Activated T-helper 1 cell treated with anti-CD3 and anti-CD28 coated beads, Interleukin-2, amount 50 U/mL, for 16 hours (primary cell): ENCODE measurements at regions not wholly inside any gene's neighbourhood (a gene's known extent, or its start where the extent isn't known, plus 50 kb on each side); places are given as distances from the start of the nearest gene placed in this dataset.

ENCODE experiments used
- DNase-seq, 2 donors: peaks; one replicate each; pipeline ENCODE4 v3.0.0-alpha.2; 2020; ENCODE audit warnings: low read depth in 1 of 2, low spot score in 1 of 2

DNA sequence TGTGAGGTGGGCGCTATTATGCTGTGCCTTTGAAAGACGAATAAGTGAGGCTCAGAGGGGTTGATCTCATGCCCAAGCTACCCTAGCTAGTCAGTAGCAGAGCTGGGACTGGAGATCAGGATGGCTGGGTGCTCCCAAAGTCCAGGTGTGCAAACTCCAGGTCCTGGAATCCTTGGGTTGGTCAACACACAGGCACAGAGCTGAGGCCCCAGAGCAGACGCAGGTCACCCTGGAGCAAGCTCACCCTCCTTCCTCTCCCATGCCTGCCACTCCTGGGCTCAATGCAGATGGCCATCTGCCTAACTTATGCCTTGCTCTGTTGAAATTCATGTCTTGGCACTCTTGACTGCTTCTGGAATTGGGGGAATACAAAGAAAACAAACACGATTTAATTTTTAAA lies 587.2 kb downstream of the PTPRU start:
- DNase-seq: no peak

- DNase-seq: no peak
These were observed 585.3 kb downstream of the PTPRU start for GRCh38 chr1:29821605-29822004.

DNA sequence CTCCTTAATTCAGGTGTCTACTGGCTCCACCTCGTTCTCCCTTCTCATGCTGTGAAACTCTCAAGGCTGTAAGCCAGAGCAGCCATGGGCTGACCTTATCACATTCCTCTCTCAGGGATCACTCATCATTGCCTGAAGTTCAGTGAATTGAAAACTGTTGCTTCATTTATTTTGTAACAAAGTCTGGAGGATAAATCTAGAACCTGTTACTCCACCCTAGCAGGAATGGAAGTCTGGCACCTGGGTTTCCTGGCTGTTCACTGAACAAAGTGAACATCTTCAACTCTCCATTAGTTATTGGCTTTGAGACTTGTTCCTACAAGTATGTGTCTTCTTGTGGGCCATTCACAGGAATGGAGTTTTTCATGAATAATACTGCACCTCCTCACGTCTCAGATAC lies 584.1 kb downstream of the PTPRU start:
- DNase-seq: no peak

DNA sequence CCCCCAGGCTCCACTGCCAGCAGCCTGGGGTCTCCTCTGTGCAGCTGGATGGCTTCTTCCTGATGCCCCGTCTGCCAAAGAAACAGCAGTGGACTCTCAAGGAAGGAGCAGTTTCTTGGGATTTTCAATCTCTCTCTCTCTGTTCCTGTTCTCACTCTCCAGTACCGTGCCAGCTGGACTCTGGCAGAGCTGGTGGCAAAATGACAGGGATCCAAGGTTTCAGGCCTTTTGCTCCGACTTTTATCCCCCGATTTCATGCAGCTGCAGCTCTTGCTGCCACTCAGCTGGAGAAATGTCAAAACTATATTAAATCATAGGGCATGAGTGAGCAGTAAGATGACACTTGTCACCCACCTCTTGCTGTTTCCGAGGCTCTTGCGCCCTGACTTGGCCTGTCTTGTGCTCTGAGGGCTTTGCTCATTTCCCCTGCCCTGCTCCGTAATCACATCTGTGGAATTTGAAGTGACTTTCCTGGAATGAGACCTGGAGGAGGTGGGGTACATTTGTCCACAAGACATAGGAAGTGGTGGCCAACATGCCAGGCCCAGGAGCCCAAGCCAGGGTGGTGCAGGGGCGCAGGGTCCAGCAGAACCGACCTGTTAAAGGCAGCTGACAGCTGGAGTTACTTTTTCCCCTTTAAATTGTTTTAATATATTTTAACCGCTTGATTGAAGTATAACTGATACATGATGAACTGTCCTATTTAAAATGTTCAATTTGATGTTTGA lies 576.2 kb downstream of the PTPRU start:
- DNase-seq: no peak

DNA sequence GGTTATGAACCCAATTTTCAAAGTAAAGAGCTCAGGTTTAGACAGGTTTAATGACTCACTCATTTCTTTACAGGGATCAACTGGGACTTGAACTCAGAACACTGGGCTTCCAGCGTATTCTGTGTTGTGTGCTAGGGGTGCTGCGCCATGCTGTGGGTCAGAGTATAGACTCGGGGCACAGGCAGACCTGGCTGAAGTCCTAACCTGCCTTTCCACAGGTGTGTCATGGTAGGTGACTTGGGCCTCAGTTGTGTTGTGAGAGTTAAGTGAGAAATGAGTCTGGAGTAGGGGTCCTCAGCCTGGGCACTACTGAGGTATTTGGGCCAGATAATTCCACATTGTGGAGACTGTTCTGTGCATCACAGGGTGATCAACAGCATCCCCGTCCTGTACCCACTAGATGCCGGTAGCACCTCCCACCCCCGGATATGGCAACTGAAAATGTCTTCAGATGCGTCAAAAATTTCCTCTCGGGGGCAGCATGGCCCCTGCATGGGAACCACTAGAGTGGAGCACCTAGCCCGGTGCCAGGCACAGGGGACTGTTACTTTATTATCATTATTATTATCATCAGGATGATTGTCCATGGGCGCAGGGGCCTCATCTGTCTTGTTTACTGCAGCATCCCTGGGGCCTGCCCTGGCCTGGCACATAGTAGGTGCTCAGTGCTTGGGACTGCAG lies 575.5 kb downstream of the PTPRU start:
- DNase-seq: no peak

GRCh38 chr1:29811247-29811646 lies 574.9 kb downstream of the PTPRU start:
- no peak for DNase-seq

- no peak for DNase-seq
These were observed 574.1 kb downstream of the PTPRU start for GRCh38 chr1:29810121-29811120.

- no peak for DNase-seq
These were observed 573.3 kb downstream of the PTPRU start for GRCh38 chr1:29809446-29810120.

GRCh38 chr1:29808141-29808995 lies 572.0 kb downstream of the PTPRU start:
- no peak for DNase-seq

DNA sequence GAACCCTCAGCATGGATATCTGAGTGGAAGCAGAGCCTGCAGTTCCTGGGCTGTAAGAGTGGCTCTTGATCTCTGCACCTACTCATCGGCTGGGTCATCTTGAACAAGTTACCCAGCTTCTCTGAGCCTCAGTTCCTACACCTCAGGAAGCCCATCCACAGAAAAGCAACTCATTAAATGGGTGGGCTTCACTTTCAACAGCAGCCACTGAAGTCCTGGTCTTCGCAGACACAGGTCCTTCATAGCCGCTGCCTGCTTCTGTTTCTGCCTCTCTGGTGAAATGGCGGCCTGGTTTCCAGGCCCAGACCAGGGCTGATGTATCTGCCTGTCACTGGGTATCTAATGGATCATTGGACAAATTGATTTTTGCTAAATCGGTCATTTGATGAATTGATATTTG lies 571.4 kb downstream of the PTPRU start:
- no peak for DNase-seq

- DNase-seq: no peak
These were observed 570.5 kb downstream of the PTPRU start for GRCh38 chr1:29806646-29807319.

DNA sequence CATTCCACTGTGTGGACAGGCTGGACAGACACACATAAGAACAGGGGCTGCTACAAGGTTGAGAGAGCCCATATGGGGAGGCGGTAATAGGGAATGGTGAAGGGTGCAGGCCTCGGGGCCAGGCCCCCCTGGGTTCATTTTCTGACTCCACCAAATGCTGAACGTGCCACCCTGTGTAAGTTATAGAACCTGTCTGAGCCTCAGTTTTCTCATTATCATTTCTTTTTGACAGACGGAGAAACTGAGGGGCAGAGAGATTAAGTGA lies 569.5 kb downstream of the PTPRU start:
- DNase-seq: no peak

DNA sequence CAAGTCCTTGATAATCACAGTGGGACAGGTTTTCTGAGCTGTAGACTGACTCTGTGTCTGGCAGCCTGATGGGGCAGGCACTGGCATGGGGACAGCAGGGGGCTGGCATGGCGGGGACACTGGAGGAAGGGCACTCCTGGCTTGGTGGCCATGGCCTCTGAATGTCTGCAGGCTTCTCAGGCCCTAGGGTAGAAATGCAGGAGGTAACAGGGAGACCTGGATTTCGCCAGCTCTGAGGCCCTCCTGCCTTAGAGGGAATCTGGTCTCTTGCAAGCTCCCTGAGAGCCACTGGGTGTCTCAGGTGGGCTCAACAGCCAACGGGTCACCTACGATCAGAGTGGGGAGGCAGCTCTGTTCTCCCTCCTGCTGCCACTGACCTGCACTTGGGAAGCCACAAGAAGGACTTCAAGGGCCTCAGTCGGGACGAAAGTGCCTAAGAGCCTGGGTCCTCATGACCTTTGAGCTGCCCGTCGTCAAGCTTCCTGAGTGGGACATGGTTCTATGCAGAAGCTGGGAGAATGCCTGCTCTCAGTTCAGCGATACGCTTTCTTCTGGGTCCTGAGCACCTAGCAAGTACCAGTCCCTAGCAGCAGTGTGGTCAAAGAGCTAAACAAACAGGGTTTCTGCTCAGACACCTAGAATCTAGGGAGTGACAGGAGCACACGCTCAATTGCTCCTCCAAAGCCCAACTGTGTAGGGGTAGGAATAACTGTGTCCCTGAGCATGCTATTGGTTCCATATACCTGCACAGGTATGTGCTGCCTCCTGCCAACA lies 569.0 kb downstream of the PTPRU start:
- DNase-seq: no peak

DNA sequence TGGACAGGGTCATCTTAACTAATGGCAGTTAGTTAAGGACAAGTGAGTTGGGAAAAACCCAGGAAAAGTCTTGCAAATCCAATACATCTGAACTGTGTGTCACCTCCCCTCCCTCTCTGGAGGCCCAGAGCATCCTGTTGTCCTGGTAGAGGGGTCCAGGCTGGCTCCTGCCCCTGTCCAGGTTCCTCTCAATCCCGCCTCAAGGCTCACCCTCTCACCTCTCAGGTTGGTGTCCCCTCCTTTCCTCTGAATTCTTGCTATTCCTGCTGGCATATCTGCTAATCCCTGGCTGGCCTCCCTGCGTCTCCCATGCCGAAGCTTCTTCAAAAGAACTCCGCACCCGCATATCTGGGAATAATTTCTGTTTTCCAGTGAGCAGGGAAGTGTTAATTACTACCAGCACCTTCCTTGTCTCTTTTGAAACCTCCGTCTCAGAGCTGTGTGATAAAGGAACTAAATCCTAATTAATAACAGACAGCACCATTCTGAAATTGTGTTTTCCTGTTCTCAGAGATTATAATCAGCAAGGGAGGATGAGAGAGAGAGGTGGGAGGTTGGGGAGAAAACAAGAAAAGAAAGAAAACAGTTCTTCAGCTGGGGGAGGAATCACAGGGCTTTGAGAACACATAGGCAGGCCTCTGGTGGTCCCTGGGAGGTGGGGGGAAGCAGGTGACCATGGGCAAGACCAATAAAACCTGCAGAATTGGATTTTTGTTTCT lies 568.0 kb downstream of the PTPRU start:
- no peak for DNase-seq

DNA sequence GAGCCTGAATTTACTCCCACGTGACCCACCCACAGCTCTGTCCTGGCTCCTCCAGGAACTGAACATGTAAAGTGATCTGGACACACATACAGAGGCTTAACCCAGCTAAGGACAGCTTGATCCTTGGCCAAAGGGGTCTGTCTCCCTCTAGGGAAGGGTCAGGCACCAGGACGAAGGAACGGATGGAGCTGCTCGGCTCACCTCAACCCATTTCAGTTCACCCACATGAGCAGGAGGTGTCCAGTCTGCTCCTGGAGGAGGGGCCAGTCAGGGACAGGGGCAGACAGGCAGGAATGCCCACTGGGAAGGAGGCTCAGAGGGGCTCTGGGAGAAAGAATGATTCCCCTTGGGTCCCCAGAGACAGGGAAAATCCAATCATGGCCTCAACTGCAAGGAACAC lies 567.2 kb downstream of the PTPRU start:
- DNase-seq: no peak

DNA sequence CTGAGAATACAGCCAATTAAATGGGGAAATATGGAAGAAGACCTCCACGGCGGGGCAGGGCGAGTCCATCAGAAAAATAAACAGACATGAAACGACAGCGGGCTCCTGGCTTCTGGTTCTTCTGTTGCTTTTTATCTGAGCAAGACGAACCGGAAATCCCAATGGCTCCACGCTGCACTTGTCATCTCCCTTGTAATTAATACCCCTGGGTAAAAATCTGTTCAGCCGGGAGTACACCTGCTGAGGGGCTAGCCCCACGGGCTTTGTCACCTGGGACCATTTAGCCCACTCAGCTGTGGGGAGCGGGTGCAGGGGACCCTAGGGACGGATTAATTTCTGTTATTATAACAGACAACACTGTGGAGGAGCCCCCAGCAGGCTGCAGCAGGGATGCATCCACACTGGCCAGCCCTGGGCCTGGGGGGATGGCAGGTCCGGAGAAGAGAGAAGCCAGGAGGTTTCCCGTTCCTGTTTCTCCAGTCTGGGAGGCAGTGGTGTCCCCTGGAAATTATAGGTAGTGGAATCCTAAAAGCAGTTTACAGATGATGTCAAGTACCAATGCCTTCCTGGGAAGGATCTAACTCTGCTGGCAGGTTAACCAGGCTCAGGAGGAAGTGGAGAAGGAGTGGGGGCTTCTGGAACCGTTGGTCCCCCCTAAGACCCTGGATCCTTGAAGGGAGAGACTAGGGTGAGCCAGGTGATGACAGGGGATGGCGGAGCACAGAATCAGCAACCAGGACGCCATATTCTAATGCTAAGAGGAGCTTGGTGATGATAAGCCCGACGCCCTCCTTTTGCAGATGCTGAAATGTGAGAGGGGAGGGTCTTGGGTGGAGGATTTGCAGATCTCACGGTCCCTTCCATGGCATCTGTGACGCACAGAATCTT lies 566.1 kb downstream of the PTPRU start:
- no peak for DNase-seq

DNA sequence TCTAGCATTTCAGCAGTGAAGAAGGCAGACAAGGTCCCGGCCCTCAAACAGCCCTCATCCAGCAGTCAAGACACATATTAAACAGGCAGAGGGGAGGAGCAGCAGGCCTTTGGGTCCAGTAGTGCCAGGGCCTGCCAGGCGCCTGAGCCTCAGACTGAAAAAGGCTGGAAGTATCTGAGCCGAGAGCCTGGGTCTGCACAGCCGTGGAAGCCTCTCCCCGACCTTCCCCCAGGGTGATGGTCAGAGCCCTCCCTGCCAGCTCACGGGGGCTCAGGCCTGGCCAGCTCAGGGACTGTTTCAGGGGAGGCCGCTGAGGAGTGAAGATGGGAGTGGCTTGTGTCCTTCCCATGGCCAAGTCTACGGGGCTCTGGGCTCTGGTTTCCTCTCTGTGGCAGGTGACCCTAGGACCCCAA lies 565.2 kb downstream of the PTPRU start:
- DNase-seq: no peak

DNA sequence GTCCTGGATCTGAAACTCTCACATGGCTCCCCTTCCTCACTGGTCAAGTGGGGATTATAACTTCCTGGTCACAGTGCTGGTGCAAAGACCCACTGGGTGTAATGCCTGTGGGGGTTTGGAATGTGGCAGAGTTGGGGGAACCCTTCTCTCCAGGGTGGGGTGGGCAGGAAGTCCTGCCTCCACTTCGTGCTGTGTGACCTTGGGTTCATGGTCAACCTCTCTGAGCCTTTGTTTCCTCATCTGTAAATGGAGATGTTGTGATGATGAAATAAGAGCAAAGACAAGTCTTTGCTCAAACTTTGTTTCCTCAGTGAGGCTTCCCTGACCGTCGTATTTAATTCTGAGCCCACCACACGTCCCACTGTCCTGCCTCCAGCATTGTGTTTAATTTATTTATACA lies 564.7 kb downstream of the PTPRU start:
- DNase-seq: no peak
